ENCODE measurements at regions not wholly inside any gene's neighbourhood (a gene's known extent, or its start where the extent isn't known, plus 50 kb on each side); places are given as distances from the start of the nearest gene placed in this dataset.

DNA sequence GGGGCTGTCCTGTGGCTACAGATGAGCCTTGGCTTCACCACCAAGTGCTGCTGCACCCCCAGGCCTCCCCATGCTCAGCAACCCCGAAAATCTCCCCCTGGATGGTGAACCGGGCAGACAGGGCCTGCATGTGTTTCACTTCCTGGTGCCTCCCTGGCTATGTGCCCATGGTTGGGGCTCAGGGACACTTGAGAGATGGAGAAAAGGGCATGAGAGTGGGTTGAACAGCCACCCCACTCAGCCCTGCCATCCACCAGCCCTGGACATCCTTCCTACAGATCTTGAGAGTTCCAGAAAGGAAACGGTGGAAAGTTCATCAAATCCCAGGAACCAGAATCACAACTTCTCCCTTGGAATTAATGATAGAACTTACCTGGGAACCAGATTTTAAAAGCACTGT lies 74.7 kb upstream of the TEX51 start:
- no peak for TF ChIP-seq EZH2 (IDR thresholded peaks at IDR 0.05; ENCODE audit: low read depth, unreplicated experiment)
- no peak for TF ChIP-seq EZH2phosphoT487 (IDR thresholded peaks at IDR 0.05; ENCODE audit: unreplicated experiment)
